HG03175 (cell line): ENCODE measurements at regions not wholly inside any gene's neighbourhood (a gene's known extent, or its start where the extent isn't known, plus 50 kb on each side); places are given as distances from the start of the nearest gene placed in this dataset.

ENCODE experiments used
- ATAC-seq: cut with Tn5 transposase; IDR thresholded peaks from one replicate; pipeline ENCODE4 v1.9.1; 2021; ENCODE audit warnings: mild to moderate bottlenecking, moderate library complexity; ENCODE audit not compliant: unreplicated experiment

DNA sequence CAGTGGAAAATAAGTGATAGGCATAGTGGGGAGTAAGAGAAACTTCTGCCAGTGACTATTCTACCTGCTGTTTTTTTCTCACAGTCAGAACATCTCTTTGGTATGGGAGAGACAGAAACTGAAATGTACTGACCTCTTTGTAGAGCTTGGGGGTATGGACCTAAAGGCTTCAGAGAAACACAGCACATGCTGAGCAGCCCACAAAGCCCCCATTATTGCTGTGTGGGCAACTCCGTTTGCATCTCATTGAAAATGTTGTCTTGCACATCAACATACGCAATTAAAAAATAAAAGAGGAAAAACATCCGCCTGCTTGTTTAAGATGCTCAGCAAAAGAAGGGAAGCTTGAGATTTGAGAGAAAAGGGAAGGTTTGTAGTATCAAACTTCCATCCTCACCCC, 443.4 kb upstream of the SEMA6D start:
- no peak for ATAC-seq

DNA sequence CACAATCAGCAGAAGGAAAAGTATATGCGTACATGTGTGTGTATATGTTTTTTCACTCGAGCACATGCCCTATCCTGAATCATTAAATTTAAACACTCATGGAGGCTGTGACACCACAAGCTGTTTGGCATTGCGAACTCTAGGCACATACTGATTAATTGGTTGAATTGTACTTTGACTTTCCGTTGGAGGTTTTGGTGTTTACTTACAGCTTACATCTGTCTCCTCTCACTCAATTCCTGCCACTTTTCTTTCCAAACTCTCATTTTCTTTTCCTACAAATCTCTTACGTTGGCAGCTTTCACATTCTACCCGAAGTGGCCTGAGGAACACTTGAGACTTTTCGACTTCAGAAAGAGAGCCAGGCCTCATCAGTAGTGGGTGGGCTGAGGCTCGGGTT, 434.1 kb upstream of the SEMA6D start:
- ATAC-seq = no peak

DNA sequence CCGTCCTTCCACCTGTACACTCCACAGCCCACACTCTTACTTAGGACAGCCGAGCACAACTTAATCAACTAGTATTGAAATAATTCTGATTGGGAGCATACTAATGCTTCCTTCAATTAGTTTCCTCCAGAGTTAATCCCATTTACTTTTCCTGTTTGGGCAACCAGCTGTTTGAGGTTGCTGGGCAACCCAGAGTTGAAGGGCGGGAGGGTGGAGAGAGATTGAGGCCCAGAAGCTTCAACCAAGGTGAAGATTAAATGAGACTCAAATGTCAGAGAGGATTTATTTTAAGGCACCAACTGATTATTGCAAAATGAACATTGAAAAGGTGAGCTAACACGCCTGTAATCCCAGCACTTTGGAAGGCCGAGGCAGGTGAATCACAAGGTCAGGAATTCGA, 428.5 kb upstream of the SEMA6D start:
- ATAC-seq = no peak

DNA sequence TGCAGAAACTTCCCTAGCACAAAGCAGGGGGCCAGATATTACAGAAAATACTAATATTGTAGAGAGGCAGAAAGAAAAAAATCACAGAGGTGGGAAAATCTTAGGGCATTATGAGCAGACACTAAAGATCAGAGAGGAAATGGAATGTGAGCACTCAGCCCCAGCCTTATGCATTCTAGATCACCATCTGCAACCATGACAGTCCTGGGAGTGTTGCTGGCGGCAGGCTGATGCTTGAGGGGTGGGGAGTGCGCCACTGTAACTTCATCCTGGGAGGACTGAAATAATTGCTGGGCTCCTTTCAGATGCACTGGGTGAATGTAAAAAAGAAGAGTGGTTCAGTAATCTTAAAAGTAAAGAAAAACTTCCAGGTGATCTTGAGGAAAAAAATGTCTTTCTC, 427.6 kb upstream of the SEMA6D start:
- ATAC-seq = no peak

DNA sequence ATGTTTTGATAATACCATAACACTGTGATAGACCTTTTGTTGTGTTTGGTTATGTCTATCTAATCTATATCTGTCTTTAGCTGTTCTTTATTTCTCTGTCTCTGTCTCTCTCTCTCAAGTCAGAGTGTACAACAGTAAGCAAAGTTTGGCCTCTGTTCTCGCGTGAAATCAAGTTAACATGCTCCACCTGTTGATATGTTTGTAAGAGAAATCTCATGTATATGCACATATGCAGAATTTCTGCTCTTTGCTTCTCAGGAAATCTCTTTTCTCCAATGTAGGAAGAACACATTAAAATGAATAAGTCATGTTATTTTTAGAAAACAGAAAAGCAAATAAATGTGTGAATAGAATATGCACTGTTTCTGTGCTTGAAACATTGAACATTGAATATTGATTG, 425.5 kb upstream of the SEMA6D start:
- no peak for ATAC-seq

- ATAC-seq = no peak
Observed at GRCh38 chr15:47292638-47293190, 424.6 kb upstream of the SEMA6D start.

- ATAC-seq = no peak
Observed at GRCh38 chr15:47293466-47294162, 423.7 kb upstream of the SEMA6D start.

DNA sequence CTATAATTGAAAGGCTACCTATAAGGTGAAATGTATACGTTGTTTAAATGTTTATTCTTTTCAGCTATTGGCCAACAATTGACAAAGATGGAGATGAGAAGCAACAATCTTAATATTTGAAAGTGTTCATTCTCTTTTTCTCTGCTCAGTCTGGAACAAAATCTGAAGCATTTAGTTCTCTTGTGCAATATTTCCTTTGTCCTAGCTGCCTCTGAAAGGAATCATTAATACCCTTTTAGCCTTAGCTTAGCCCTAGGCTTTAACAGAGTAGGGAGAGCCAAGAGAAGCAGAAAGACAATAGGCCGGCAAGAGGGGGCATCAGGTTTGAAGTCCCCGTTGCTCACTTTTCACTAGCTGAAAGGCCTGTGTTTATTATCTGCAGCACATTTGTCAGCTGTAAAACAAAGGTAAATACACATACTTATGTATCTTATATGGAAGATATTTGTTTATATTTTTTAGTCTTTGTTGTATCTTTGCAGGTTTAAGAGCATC, 422.5 kb upstream of the SEMA6D start:
- ATAC-seq = no peak

GRCh38 chr15:47296881-47297280, 420.4 kb upstream of the SEMA6D start:
- ATAC-seq = no peak

DNA sequence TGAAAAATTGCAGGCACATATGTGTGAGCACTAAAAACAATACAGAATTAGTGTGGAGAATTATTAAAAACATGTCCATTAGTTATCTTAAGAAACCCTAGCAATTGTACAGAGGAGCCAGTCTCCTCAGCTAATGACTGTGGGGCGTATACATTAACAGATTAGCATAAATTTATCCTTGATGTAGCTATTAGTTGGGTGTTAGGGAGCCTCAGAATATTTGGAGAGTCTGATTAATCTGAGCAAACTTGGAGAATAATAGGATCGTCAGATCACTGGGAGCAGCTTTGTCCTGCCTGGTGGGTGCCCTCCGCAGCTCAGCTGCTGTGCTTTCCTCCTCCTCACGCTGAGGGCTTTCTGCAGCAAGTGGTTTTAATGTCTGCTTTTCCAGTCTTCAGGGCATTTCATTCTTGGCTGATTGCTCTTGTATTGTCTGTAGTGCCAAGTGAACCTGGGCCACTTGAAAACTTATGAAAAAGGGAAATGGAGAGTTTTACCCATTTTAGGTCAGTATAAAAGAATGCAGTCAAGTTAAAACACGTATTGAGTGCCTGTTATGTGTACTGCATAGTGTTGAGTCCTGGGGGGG, 417.4 kb upstream of the SEMA6D start:
- ATAC-seq = no peak

DNA sequence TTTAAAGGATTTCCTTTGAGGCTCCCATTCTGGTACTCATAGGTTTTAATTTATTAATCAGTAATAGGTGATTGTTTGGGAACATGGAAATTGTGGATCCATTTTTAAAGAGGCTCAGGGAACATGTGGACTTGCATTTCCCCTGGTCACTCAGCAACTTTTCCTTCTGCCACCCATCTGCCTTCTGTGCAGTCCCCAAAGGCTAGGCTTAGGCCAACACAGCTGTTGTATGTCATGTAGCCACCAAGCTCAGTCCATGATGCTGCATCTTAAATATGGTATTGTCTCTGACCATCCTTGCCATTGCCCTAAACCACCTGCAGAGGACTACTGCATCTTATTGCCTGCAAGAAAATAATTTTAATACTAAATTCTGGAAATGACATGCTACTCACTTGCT, 416.7 kb upstream of the SEMA6D start:
- ATAC-seq = no peak

DNA sequence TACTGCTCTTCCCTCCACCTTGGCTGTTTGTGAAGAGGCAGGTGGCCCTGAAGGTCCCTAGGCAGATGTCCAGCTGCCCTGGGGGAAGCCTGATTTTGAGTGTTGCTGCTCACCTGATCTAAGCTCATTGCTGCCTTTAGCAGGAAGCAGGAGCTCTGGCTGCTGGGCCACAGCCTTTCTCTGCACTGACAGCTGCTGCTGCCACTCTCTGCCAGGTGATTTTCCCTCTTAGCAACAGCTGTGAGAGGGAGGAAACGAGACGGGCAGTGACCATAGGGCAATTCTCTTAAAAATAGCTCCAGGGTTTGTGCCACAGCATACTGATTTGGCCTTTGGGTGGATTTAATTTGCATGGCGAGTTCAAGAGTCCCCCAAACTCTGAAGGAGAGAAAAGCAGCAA, 415.8 kb upstream of the SEMA6D start:
- no peak for ATAC-seq

GRCh38 chr15:47304656-47305055, 412.6 kb upstream of the SEMA6D start:
- ATAC-seq = no peak

DNA sequence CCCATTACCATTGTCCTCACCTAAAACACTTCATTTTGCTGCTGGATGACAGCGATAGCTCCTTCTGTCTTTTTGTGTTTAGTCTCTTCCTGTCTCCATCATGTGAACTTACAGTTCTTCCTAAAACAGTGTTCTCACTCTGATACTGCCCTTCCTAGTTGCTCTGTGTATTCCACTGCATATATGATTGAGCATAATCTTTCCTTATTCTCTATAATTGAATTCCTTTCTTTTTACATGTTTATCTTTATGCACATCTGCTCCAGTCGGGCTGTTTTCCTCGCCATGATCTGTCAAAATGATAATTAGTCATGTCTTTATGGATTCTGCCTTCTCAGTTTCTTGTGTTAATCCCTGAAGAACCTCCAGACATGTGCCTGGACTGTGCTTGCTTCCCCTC, 405.1 kb upstream of the SEMA6D start:
- no peak for ATAC-seq

DNA sequence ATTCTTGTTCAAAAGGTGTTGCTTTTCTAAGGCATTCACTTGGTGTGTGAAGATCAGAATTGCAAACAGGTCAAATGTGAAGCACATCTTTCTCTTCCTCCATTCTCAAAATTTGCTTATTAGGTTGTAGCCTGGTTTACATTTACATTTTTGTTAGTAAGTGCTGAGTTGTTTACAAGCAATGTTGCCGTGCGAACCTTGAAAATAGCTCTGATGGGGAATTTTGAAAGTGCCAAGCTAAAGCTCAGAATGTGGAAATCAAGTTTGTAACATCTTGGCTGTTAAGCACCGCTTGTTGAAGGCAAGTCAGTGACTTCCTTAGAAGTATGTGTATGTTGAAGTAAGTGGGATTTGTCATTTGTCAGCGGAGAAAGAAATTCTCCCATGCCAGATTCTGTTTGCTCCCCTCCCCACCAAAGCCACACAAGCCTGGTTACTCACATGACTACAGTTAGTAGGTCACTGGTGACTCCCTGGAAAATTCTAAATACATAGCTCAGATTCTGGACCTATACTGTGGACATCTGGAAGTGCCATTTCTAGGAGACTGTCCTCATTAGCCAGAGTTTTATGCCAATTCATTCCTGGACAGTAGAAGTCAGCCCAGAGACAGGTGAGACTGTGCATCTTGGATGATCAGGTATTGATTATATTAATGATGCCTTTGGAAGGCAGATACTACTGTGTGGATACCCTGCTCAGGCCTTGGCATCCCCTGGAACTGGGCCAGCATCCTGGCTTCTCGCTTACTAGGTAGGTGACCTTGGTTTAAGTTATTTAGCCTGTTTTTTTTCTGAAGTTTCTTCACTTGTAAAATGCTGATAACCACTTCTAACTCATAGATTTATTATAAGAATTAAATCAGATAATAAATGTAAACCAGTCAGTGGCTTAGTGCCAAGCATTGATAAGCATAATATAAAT, 390.6 kb upstream of the SEMA6D start:
- no peak for ATAC-seq

DNA sequence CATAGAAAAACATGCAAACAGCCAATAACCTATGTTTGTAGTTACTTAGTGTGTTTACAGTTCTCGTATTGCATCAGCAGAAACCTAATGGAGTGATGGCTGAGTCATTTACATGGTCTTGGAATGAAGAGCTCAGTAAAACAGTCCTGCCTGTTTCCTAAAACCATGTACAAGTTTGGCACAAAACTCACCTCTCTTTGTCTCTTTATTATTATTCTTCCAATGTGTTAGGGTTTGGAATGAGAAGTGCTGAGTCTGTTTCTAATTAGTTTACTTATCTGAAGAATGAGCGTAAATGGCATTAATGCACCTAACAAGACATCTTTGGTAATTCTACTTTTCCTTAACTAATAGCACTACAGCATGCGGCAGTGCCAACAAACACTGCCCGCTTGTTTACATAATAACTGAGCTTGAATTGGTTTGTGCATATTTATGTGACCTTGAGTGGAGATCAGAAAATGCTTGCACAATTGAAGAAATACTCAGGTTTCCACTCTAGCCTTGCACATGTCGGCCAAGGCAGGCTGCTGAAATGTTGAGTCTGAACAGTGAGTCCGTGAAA, 385.4 kb upstream of the SEMA6D start:
- ATAC-seq = no peak

- no peak for ATAC-seq
Observed at GRCh38 chr15:47332481-47332880, 384.8 kb upstream of the SEMA6D start.

- no peak for ATAC-seq
Observed at GRCh38 chr15:47333734-47334133, 383.6 kb upstream of the SEMA6D start.

DNA sequence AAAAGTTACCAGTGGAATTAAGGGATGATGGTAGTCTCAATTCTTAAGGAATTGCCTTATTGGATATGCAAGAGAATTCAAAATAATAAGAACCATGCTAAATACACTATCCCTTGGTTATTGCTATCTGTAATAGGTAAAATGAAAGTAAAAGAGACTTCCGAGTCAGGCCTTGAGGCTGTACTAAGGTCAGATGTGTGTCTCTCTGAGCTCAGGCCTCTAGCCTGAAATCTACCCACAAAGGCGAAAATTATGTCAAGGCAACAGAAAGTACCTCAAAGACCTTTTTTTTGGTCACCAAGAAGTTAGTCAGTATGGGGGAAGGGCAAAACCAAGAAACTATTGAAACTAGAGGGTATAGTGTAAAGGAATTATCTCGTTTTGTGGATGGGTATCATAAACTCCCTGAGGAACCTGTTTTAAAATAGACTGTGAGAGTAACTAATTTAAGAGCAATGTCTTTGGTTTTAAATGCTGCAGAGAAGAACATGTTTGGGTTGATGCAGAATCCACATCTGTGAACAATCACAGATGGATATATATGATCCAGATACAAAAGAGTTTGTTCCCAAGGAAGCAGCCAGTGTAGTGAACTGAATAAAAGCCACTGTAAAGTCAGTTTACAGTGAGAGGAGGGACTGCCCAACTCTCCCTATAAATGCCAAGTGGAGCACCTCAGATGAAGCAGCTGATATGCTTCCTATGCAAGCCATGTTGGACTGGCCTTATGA, 382.3 kb upstream of the SEMA6D start:
- no peak for ATAC-seq

DNA sequence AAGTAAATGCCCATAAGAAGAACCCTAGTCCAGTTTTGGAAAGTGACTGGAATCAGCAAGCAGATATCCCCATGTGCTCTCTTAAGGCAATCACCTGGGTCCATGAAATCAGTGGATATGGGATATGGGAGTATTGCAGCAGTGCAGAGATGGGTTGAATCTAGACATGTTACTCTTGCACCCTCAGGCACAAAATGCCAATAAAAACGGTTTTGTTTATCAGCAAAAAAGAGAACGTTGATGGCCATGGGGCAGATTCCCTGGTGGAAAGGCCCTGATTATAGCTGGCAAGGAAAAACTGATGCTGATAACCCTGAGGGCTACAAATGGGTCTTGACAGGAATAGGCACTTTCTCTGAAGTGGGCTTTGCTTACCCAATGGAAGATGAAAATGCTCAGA, 380.2 kb upstream of the SEMA6D start:
- ATAC-seq = no peak
